SK-MEL-5 (cell line): ENCODE measurements at regions not wholly inside any gene's neighbourhood (a gene's known extent, or its start where the extent isn't known, plus 50 kb on each side); places are given as distances from the start of the nearest gene placed in this dataset.

Experiments used
- DNase-seq: peaks from one replicate; pipeline ENCODE4 v3.0.0-alpha.2; 2016; ENCODE audit warnings: low read depth, low spot score
- in situ Hi-C: cut with HindIII; loops from 2 replicates; pipeline ENCODE4 v1.10.0; 2016; ENCODE audit warnings: low sequenced_read_pairs, high pct_unique_total_duplicates, low pct_unique_long_range_greater_than_20kb

DNA sequence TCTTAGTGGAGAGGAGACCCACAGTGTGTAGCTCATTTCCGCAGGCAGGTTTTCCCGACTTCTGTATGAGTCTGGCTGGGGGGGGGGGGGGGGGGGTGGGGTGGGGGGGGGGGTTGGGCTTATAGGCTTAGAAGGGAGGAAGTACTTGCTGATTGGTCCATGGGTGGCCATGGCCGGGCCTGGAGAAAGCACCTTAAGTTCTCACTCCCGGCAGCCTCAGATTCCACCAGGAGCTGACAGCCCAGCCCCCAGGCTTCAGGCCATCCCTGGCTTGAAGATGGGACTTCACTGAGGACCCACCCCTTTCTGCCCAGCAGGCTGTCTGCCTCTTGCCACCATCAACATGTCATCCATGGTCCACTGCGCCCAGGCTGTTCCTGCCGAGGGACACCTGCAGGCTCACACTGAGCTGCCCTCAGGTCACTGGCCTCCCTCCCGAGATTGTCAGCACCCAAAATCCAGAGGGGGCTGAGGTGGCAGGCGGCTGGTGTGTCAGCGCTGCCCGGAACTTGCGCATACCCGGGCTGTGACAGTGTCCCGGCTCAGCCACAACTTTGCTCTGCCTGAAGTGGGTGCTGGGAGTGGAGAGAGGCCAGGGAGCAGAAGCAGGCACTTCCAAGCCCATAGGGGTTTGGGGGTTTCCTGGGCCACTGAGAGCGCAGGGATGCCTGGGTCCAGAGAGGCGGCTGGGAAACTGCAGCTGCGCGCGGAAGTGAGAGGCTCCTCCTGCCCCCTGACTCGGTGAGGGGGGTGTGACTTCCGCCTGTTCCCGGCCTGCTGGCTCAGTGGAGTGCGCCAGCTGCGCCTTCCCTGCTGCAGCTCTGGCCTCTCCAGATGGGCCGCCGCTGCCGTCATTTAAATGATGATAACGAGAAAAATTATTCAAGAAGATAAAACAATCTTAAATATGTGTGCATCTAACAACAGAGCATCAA, 256.1 kb downstream of the RPRM start:
- in situ Hi-C loops = no loop called here
- DNase-seq = no peak

DNA sequence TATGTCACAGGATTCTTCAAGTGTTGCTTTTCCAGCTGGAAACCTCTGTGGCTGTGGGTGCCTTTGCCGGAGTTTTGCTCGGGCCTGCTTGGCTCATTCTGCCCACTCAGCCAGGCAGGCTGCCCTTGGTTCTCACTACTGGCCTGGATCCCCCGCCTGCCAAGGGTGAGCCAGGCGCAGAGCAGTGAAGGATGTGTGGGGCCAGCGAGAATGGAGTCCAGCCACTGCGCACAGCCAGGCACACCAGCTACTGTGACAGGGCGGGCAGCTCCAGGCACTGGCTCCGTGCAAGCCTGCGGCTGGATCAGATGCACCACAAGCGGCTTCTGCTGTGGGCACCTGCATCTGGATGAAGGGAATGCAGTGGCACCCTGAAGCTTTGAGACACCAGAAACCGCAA, 257.1 kb downstream of the RPRM start:
- DNase-seq = no peak
- in situ Hi-C loops = no loop called here

DNA sequence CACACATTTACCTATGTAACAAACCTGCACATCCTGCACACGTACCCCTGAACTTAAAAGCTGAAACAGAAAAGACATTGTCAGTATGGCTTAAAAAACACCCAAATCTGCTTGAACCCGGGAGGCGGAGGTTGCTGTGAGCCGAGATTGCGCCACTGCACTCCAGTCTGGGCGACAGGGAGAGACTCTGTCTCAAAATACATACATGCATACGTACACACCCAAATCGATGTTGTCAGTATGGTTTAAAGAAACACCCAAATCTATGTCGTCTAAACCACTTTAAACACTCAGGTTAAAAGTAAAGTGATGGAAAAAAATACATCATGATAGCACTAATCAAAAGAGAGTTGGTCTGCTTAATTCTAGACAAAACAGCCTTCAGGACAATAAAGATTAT, 257.5 kb downstream of the RPRM start:
- in situ Hi-C loops = no loop called here
- no peak for DNase-seq

DNA sequence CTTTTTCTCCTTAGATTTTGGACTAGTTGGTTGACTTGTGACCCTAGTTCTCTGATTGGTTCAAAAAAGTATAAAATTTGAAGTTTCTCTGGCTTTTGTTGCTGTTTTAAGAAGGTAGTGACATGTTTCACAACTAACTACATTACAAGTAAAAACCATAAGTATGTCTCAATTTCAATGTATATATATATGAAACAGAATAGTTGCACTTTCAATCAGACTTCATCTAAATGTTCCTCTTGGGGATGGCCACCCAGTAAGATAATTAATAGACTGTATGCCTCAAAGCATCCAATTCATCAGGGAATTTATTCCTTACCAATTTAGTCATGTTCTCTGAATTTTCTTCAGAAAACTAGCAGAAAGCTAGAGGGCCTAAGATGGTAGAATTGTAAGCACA, 259.7 kb downstream of the RPRM start:
- in situ Hi-C loops = no loop called here
- no peak for DNase-seq

DNA sequence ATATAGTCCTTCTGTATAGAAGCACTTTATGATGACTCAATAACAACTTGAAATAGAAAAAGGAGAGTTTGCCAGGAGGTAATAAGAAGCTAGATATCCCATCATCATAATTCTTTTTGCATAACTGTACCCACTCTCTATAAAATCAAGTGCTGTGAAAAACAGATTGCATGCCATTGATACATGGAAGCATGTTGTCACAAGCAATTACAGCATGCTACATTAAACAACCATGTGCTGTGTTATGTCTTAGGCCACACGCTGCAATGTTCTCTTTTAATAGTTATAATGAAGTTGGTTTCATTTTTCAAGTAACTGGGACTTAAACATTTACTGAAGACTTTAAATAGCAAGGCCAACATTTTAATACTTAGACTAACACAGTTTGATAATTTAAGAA, 264.2 kb downstream of the RPRM start:
- no peak for DNase-seq
- in situ Hi-C loops = no loop called here

DNA sequence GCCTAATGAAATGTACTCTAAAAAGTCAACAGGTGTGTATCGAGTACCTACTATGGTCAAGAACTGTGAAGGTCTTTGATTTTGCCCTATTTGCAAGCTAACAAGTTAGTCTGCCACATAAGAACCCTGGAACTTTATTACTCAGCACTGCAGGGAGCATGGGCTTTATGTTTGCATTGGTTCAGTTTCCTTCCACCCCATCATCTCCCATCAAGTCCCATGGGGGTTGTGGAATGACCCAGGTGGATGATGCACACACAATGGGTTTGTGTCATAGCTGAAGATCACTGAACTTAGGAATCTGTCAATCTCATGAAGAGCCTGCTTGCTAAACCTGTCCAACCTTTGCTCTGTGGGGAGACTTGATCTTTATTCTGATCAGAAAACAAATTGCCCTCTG, 265.5 kb downstream of the RPRM start:
- no peak for DNase-seq
- in situ Hi-C loops = no loop called here

DNA sequence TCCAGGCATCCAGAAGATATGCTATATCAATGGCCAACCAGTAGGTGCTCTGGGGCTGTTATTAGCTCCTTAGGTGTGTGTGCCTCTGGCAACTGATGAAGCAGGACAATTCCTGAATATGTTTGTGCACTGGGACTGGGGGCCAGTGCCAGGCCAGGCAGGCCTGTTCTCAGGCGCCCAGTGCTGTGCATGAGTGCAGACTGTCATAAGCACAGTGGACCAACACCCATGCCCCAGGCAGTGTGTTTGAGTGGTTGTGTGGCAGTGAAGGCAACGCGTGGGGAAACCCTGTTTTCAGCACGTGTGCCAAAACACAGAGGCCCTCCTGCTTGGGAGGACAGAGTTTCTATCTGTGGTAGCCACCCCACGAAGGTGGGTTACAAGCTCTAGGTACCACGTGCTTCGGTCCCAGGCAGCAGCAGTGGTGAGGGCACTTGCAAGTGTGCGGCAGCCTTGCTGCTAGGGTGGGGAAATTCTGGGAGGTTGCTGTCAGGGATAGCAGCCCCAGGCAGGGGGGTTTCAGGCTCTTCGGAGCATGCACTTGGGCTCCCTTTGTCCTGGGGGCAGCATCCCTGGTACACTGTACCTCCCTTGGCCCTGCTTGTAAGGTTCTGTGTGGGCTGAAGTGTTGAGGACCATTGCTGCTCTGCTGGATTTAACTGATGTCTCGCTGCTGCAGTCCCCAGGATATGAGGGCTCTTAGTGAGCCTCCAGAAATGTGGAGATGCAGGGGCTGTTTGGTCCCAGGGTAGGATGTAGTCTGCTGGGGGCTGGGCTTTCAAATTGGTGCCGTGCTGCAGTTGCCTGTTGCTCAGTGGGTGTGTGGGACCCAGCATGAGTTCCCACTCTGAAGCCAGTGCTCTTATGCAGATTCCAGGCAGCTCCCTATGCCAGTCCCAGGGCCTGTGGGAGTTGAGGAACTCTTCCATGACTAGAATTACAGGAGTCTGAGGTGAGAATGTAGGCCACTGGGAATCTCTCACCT, 280.9 kb downstream of the RPRM start:
- DNase-seq = no peak
- in situ Hi-C loops = no loop called here

DNA sequence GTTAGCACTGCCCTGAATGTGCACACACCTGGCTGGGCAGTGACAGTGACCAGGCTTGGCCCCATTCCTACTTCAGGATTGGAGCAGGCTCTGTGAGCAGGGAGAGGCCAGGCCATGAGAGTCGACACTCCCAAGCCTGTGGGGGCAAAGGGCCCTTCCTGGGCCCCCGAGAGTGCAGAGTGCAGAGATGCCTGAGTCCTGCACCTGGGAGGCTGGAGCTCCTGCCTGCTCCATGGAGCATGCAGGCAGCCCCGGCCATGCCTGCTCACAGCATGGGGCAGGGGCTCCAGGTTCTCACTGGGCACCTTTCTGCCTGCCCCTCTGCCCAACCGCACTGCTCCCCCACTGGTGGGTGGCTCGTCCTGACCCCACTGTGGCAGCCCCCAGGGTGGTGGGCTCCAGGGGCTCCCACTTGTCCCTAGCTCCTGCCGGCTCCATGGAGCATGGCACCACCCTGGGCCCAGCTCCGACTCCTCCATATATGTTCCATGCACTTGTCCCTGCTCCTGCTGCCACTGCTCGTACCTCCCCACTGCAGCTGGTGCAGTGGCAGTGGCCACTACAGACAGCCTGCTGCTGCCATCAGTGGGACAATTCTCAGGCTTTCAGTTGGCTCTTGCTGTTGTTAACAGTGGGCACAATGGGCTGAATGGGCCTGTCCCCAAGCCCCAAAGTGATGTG, 282.0 kb downstream of the RPRM start:
- DNase-seq = no peak
- in situ Hi-C loops = no loop called here

DNA sequence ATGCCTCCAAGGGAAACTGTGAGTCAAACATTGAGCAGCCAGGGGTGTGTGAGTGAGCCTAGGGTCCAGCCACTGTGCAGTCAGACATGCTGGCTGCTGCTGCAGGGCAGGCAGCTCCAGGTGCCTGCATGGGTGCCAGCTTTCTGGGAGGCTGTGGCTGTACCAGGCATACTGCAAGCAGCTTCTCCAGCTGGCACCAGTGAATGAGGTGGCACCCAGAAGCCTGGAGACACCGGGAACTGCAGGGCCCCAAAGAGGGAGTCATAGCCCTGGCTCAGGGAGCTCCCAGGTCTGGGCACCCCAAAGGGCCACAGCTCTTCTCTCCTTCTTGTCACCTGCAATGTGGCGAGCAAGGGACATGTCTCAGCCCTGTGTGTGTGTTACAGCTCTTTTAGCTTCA, 283.2 kb downstream of the RPRM start:
- no peak for DNase-seq

DNA sequence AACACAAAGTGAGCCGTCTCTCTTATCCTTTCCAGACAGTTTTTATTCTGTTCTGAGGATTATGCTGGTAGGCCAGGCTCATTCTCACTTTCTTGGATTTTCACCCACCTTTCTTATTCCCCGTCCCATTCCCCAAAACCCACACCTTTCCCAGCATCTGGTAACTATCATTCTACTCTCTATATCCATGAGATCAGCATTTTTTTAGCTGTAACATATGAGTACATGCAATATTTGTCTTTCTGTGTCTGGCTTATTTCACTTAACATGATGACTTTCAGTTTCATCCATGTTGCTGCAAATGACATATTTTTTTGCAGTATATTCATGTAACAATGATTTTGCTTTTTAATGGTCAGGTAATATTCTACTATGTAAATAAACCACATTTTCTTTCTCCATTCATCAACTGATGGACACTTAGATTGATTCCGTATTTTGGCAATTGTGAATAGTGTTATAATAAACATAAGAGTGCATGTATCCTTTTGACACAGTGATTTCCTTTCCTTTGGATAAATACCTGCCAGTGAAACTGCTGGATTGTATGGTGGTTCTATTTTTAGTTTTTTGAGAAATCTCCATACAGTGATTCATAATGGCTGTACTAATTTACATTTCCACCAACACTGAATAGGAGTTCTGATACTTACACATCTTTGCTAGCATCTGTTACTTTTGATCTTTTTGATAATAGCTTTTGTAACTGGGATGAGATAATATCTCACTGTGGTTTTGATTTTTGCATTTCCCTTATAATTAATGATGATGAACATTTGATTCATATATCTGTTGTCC, 289.3 kb downstream of the RPRM start:
- in situ Hi-C loops = no loop called here
- no peak for DNase-seq

More for the DNA sequence above, 283.2 kb downstream of the RPRM start:
- in situ Hi-C loops = no loop called here

DNA sequence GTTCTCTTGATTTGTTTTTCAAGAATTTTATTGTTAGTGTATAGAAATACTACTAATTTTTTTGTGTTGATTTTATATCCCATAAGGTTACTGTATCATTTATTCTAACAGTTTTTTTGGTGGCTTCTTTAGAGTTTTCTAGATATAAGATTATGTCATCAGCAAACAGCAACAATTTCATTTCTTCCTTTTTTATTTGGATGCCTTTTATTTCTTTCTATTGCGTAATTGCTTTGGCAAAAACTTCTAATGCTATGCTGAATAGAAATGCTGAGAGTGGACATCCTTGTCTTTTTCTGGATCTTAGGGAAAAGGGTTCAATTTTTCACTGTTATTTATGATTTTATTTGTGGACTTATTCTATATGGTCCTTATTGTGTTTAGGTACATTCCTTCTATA, 298.8 kb downstream of the RPRM start:
- in situ Hi-C loops = no loop called here
- DNase-seq = no peak

DNA sequence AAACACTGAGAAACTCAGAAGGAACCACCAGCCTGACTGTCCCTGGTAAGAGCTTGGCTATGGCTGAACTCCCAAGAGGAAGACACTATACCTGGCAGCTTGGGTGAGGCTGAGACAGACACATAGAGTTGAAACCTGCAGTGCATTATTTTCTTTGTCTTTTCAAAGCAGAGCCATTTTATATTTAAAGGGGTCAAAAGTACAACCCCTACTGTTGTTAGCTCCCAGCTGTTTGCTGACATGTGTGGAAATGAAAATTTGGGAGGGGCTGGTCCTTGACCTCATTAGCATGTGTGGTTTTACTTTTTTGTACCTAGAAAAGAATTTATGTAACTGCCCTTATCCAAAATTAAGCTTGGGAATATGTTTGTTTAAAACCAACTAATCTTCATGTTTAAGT, 309.0 kb downstream of the RPRM start:
- in situ Hi-C loops = no loop called here
- no peak for DNase-seq

DNA sequence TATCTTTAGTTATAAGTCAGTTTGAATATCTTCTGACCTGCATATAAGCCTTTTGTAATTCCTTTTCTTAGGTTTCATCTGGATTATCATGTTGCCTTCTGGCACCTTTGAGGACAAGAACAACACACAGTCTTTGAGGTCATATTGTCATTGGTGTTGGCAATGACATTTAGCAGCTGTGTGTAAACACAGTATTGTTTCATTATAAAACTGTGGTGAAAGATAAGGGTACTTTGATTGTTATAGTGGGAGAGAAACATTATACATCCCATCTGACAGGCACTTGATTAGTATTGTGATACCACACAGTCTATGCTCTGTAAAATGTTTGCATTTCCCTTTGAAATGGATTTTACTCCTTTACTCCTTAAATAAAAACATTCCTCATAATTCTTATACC, 313.5 kb downstream of the RPRM start:
- DNase-seq = no peak
- in situ Hi-C loops = no loop called here

DNA sequence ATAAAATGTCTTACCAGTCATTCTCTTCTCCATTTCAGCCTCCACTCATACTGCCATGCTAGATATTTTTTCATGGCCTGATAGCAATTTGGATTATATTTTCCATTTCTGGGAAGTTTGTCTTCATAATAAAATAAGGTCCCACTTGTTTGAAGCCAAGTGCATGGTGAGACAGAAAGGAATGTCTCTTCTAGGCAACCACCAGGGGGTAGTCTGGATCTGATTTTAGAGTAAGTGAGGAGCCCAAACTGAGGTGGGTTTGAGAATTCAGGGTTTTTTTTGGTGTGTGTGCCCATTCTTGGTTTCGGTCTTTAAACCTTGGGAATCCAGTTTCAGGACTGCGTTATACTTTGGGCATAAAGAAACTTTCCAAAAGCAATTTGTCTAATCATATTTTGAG, 315.5 kb downstream of the RPRM start:
- peak; percentile 76 for DNase-seq
- in situ Hi-C loops = no loop called here

DNA sequence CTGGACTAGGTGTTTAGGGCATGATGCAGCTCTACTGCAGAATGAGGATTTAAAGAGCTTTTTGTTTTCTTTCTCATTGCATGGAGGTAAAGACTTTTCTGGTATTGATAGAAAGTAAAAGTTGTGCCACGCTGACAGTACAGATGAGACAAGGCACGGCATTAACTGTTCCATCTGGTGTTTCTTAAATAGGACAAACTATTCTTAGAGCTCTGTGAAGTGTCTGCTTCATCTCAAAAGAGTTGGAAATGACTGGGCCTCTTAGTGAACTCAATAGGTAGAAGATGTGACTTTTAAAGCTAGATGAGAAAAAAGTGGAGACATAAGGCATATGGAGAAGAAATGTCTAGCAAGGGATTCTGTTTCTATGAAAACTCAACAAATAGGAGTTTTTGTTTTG, 321.8 kb downstream of the RPRM start:
- in situ Hi-C loops = no loop called here

DNA sequence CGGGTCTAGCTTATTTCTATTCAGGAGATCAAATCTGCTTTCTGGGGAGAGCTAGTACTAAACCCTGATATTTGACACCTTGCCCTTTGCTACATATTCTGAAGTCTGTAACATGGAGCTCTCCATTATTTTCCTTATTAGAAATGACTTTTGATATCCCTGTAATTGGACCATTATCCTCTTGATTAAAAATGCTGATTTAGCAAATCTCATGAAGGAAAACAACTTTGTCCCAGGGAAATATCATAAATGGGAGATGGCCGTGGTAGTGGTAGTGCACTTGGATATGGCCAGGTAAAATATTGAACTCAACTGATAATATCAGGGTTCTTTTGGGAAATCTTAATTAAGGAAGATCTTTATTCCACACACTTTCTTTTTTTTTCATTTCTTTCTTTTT, 326.5 kb downstream of the RPRM start:
- in situ Hi-C loops = no loop called here
- no peak for DNase-seq

More for the DNA sequence above, 321.8 kb downstream of the RPRM start:
- DNase-seq = no peak

DNA sequence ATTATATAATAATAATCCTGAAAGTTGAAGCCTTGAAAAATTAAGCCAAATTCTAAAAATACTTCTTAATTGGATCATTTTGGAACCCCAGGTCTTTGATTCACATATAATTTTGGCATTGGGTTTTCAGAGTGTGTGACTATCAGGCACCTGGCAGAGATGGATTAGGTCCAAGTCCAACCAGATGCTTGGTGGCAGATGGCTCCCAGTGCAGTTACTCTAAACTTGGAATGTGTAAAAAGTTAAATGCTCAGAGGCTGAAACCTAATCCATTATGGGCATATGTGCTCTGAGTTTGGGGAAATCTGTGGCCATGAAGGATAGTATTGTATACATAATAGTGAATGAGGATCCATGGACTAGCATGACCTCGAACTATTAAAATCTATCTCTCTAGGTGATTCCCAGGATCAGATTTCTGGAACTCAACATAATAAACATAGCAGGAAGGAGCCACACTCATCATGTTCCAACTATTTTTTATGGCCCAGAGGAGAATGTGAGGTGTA, 333.0 kb downstream of the RPRM start:
- in situ Hi-C loops = no loop called here
- no peak for DNase-seq
